HS-5 (cell line): ENCODE measurements at regions not wholly inside any gene's neighbourhood (a gene's known extent, or its start where the extent isn't known, plus 50 kb on each side); places are given as distances from the start of the nearest gene placed in this dataset.

Experiments used
- DNase-seq: peaks from one replicate; pipeline ENCODE4 v3.0.0-alpha.2; 2012; ENCODE audit warnings: low read depth

- no peak for DNase-seq
Observed at GRCh38 chr21:43348170-43348766, 78.7 kb downstream of the SIK1 start.

GRCh38 chr21:43347461-43348169, 79.3 kb downstream of the SIK1 start:
- DNase-seq = no peak

GRCh38 chr21:43346551-43346950, 80.4 kb downstream of the SIK1 start:
- no peak for DNase-seq

- DNase-seq = peak; percentile 24
Observed at GRCh38 chr21:43345746-43346409, 81.1 kb downstream of the SIK1 start.

- DNase-seq = no peak
Observed at GRCh38 chr21:43345046-43345745, 81.7 kb downstream of the SIK1 start.

- no peak for DNase-seq
Observed at GRCh38 chr21:43343992-43344886, 82.7 kb downstream of the SIK1 start.

GRCh38 chr21:43343095-43343991, 83.6 kb downstream of the SIK1 start:
- DNase-seq = no peak

- DNase-seq = no peak
Observed at GRCh38 chr21:43342301-43342881, 84.5 kb downstream of the SIK1 start.

GRCh38 chr21:43341378-43342161, 85.4 kb downstream of the SIK1 start:
- DNase-seq = no peak

GRCh38 chr21:43340491-43341377, 86.2 kb downstream of the SIK1 start:
- DNase-seq = peak; percentile 58

GRCh38 chr21:43339668-43340067, 87.3 kb downstream of the SIK1 start:
- no peak for DNase-seq

GRCh38 chr21:43338951-43339350, 88.0 kb downstream of the SIK1 start:
- no peak for DNase-seq

- no peak for DNase-seq
Observed at GRCh38 chr21:43337901-43338655, 88.9 kb downstream of the SIK1 start.

GRCh38 chr21:43335119-43335518, 91.8 kb downstream of the SIK1 start:
- DNase-seq = no peak

- DNase-seq = no peak
Observed at GRCh38 chr21:43334214-43334958, 92.5 kb downstream of the SIK1 start.

- DNase-seq = peak; percentile 88
Observed at GRCh38 chr21:43333298-43334062, 93.5 kb downstream of the SIK1 start.
